ENCODE measurements at regions not wholly inside any gene's neighbourhood (a gene's known extent, or its start where the extent isn't known, plus 50 kb on each side); places are given as distances from the start of the nearest gene placed in this dataset.
A peak's percentile ranks its signal among the peaks of the same experiment; 100 is the strongest.

DNA sequence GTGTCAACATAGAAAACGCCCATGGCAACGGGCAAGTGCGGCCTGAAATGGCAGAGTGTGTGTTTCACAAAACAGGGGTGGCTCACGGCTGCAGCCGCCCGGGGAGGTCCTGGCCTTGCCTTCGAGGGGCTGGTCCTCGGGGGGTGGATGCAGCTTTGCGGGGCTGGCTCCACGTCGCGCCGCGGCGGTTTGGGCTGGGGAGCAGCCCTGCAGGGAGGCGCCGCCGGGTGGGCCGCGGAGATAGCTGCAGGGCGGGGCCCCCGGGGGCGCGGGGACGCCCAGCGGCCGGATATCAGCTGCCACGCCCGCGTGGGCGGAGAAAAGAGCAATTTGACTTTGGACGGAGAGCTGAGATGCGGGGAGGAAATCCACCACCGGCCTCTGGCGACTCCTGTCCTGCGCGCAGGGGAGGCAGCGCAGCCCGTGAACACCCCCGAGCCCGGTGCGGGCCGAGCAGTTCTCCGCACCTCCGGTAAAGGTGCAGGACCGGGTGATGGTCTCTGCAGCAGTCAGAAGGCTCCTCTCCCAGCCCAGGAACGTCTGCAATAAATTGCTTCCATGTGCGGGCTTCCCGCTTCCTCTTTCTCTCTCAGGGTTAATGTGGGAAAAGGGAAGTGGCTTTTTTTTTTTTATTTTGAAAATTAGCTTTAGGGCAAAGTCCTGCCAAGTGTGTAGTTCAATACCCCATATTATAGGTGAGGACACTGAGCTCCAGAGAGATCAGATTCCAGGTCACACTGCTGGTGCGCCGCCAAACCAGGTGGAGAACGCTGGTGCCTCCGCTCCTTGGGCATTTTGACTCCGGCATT is 110.5 kb downstream of the ARF6 start:
- ChIA-PET CTCF (interaction anchor here (0.9 to 1.9 kb wide), 8 partner anchors 9 to 151 kb away, joined by 3 to 9 read pairs (median 4); partner anchors contain the start of gene NEMF), POLR2A (interaction anchor here (0.7 to 5.6 kb wide), 6 partner anchors 20 to 141 kb away, joined by 3 to 28 read pairs (median 4); no protein-coding TSS in a partner anchor)

DNA sequence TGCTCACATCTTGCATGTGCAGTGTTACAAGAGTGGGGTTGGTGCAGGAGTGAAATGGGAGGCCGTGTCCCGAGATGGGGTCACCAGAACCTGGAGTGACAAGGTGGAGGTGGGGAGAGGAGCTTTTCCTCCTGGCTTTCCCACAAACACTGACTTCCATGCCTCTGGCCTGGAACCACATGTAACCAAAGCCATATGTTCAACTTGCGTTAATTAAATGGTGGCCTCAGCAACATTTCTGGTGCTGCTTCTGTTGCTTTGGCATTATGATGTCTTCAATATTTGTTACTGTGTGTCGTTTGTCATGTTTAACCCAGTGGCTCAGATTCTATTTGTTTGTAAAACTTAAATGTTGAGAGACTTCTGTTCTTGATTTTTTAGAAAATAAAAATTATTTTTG is 110.2 kb downstream of the VCPKMT start:
- H3K4me3 ChIP-seq (ENCODE audit: low read depth, low read length): no peak overlapping the region
- DNase-seq (ENCODE audit: low read depth, low spot score): no peak
- TF ChIP-seq, protein P1, sequence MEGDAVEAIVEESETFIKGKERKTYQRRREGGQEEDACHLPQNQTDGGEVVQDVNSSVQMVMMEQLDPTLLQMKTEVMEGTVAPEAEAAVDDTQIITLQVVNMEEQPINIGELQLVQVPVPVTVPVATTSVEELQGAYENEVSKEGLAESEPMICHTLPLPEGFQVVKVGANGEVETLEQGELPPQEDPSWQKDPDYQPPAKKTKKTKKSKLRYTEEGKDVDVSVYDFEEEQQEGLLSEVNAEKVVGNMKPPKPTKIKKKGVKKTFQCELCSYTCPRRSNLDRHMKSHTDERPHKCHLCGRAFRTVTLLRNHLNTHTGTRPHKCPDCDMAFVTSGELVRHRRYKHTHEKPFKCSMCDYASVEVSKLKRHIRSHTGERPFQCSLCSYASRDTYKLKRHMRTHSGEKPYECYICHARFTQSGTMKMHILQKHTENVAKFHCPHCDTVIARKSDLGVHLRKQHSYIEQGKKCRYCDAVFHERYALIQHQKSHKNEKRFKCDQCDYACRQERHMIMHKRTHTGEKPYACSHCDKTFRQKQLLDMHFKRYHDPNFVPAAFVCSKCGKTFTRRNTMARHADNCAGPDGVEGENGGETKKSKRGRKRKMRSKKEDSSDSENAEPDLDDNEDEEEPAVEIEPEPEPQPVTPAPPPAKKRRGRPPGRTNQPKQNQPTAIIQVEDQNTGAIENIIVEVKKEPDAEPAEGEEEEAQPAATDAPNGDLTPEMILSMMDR (IDR thresholded peaks at IDR 0.05; ENCODE audit: insufficient read depth, low read length, missing control alignments): no peak
- CTCF ChIA-PET: interaction anchor here (0.7 to 0.8 kb wide), 2 partner anchors 12 to 145 kb away, joined by 3 read pairs; no protein-coding TSS in a partner anchor
- POLR2A ChIA-PET: no interaction called here

More for the DNA sequence above, 110.5 kb downstream of the ARF6 start:
- peak overlapping the region; percentile 54 for H3K4me3 ChIP-seq (ENCODE audit: low read depth, low read length)
- TF ChIP-seq, protein P1 (IDR thresholded peaks at IDR 0.05; ENCODE audit: insufficient read depth, low read length, missing control alignments): no peak
- DNase-seq (ENCODE audit: low read depth, low spot score): no peak

DNA sequence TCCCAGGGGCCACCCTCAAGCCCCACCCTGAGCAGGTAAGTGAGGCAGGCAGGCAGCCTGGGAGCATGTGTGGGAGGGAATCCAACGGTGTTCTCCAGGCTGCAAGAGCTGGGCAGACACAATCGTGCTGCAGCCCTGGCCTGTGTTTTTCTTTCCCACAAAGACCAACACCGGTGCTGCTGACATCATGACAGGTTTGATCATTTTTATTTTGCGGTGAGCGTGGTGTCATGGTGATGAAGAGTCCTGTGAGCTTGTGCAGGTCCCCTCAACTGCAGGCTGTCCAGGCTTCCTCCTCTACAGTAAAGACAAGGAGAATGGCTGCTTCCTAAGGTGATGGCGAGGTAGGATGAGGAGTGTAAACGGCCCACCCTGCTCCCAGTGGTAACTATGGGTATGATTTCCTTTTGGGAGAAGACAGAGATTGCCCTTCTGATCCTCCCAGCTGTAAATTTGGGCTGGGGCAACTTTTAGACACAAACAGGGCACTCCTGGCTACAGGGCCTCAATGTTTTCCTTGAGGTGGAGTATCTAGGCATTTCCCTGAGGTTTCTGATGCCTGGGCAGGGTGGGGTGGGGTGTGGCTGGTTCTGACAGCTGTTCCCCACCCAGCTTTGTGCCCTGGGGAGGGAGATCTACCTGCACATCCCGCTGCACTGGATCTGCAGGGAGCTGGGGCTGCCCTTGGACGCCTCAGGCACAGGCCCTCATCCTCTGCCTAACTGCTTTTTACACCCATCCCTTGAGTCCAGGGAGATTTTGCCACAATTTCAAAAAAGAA is 109.1 kb downstream of the VCPKMT start:
- CTCF ChIA-PET: interaction anchor here (0.8 to 2.2 kb wide), 3 partner anchors 10 to 146 kb away, joined by 3 to 5 read pairs (median 5); no protein-coding TSS in a partner anchor
- DNase-seq (ENCODE audit: low read depth, low spot score): no peak
- TF ChIP-seq, protein P1 (IDR thresholded peaks at IDR 0.05; ENCODE audit: insufficient read depth, low read length, missing control alignments): no peak
- POLR2A ChIA-PET: no interaction called here
- no peak overlapping the region for H3K4me3 ChIP-seq (ENCODE audit: low read depth, low read length)

- TF ChIP-seq, protein P1 (IDR thresholded peaks at IDR 0.05; ENCODE audit: insufficient read depth, low read length, missing control alignments): no peak
- no peak for DNase-seq (ENCODE audit: low read depth, low spot score)
- no peak overlapping the region for H3K4me3 ChIP-seq (ENCODE audit: low read depth, low read length)
- POLR2A ChIA-PET: no interaction called here
- CTCF ChIA-PET: interaction anchor here (0.8 to 2.2 kb wide), 2 partner anchors 143 to 147 kb away, joined by 3 to 5 read pairs; no protein-coding TSS in a partner anchor
These were observed 107.8 kb downstream of the VCPKMT start for GRCh38 chr14:50008562-50008961.

DNA sequence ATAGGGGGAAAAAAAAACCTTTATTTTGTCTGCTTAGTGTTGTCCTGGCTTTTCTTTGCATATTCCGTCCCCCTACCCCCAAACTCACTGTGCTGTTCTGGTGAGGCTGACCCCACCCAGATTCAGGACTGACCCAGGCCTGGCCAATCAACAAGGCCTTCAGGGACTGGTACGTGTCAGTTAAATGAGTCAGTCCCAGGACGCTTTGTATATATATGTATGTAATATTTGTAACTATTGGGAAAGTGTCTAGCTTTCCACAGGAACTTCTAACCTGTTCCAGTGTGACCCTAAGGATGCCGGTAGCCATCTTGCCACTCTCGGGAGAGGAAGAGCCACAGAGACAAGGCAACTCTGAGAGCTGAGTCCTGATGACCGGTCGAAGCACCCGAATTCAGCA is 107.4 kb downstream of the VCPKMT start:
- CTCF ChIA-PET: interaction anchor here (0.7 to 2.2 kb wide), 4 partner anchors 15 to 149 kb away, joined by 3 to 5 read pairs (median 4); no protein-coding TSS in a partner anchor
- no peak overlapping the region for H3K4me3 ChIP-seq (ENCODE audit: low read depth, low read length)
- TF ChIP-seq, protein P1 (IDR thresholded peaks at IDR 0.05; ENCODE audit: insufficient read depth, low read length, missing control alignments): no peak
- POLR2A ChIA-PET: no interaction called here
- no peak for DNase-seq (ENCODE audit: low read depth, low spot score)
